ENCODE measurements at regions not wholly inside any gene's neighbourhood (a gene's known extent, or its start where the extent isn't known, plus 50 kb on each side); places are given as distances from the start of the nearest gene placed in this dataset.
"Not testable (repeated sequence)": the region's sequence is repeated elsewhere in the genome, so short reads cannot be mapped to it uniquely, and the experiment has no call there.

DNA sequence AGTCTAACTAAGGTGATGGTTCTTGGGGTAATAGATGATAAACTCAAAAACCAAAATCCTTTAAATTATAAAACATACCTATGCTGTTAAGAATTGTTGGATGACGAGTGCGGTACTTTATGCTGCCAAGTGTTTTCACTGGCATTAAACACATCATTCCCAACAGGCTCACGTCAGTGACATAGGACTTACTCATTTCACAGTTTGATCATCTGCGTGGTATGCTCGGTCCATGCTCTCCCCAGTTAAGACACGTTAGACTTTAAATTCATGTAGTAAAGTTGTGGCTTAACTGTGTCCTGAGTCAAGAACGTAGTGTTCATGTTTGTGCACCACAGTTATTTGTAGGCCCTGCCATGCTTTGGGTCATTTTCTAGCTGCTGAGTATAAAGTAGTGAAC is 125.6 kb upstream of the MYT1L start:
- Histone ChIP-seq H3K9ac (no peak overlapping the region), H3K9me3 (ENCODE audit: low read depth) (no peaks in the 10 kb centered on the region), H3K27ac (no peak overlapping the region), H3K4me3 (no peak overlapping the region), H3K79me2 (ENCODE audit: low read depth) (no peaks in the 10 kb centered on the region), H3K4me2 (no peak overlapping the region), H3F3A (ENCODE audit: low read depth) (no peaks in the 10 kb centered on the region), H3K27me3 (no peaks in the 10 kb centered on the region), H3K4me1 (no peaks in the 10 kb centered on the region), H2AFZ (replicated peaks) (no peak overlapping the region), H3K36me3 (no peaks in the 10 kb centered on the region), H4K20me1 (ENCODE audit: low read depth) (no peaks in the 10 kb centered on the region)
- Mint-ChIP-seq H3K27ac (no peak overlapping the region), H3K9me3 (no peaks in the 10 kb centered on the region), H3K36me3 (no peaks in the 10 kb centered on the region), H3K4me1 (no peaks in the 10 kb centered on the region), H3K27me3 (ENCODE audit: insufficient read depth, low read depth) (peaks cover 2% of the 10 kb centered on the region), H3K4me3 (no peak overlapping the region)
- TF ChIP-seq, protein P1, sequence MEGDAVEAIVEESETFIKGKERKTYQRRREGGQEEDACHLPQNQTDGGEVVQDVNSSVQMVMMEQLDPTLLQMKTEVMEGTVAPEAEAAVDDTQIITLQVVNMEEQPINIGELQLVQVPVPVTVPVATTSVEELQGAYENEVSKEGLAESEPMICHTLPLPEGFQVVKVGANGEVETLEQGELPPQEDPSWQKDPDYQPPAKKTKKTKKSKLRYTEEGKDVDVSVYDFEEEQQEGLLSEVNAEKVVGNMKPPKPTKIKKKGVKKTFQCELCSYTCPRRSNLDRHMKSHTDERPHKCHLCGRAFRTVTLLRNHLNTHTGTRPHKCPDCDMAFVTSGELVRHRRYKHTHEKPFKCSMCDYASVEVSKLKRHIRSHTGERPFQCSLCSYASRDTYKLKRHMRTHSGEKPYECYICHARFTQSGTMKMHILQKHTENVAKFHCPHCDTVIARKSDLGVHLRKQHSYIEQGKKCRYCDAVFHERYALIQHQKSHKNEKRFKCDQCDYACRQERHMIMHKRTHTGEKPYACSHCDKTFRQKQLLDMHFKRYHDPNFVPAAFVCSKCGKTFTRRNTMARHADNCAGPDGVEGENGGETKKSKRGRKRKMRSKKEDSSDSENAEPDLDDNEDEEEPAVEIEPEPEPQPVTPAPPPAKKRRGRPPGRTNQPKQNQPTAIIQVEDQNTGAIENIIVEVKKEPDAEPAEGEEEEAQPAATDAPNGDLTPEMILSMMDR (IDR thresholded peaks at IDR 0.05): no peak
- TF ChIP-seq EZH2 (IDR thresholded peaks at IDR 0.05) (no peak), EZH2phosphoT487 (IDR thresholded peaks at IDR 0.05) (no peak)
- DNase-seq (ENCODE audit: low spot score): no peak

- Mint-ChIP-seq H3K27me3 (ENCODE audit: insufficient read depth, low read depth) (no peaks in the 10 kb centered on the region), H3K9me3 (no peaks in the 10 kb centered on the region), H3K36me3 (no peaks in the 10 kb centered on the region), H3K27ac (no peak overlapping the region), H3K4me3 (no peak overlapping the region), H3K4me1 (no peaks in the 10 kb centered on the region)
- TF ChIP-seq, protein P1 (IDR thresholded peaks at IDR 0.05): no peak
- no peak for TF ChIP-seq EZH2 (IDR thresholded peaks at IDR 0.05)
- no peak for TF ChIP-seq EZH2phosphoT487 (IDR thresholded peaks at IDR 0.05)
- Histone ChIP-seq H3K79me2 (ENCODE audit: low read depth) (no peaks in the 10 kb centered on the region), H3K36me3 (no peaks in the 10 kb centered on the region), H3F3A (ENCODE audit: low read depth) (no peaks in the 10 kb centered on the region), H3K27me3 (no peaks in the 10 kb centered on the region), H2AFZ (replicated peaks) (no peak overlapping the region), H3K4me3 (no peak overlapping the region), H4K20me1 (ENCODE audit: low read depth) (no peaks in the 10 kb centered on the region), H3K9ac (no peak overlapping the region), H3K27ac (no peak overlapping the region), H3K9me3 (ENCODE audit: low read depth) (no peaks in the 10 kb centered on the region), H3K4me2 (no peak overlapping the region), H3K4me1 (no peaks in the 10 kb centered on the region)
- no peak for DNase-seq (ENCODE audit: low spot score)
Observed at GRCh38 chr2:2455151-2455550, 124.1 kb upstream of the MYT1L start.

DNA sequence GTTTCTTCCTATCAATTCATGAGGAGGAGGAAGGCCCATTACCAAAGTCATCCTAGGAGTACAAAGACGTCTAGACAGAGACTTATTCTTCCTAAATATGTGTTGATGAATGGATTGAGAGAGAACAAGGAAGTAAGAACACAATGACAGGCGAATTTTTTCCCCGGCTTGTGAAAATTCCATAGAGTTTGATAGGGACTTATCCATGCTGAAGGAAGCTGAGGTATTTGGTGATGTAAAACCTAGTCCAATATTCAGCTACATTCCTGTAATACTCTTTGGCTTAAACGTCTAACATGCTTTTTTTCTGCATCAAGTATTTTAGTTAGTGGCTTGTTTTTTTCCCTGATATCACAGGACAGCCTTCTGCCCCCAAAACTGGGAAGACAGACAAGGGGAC is 121.9 kb upstream of the MYT1L start:
- DNase-seq (ENCODE audit: low spot score): no peak
- H3K4me1 Mint-ChIP-seq: no peaks in the 10 kb centered on the region
- TF ChIP-seq EZH2phosphoT487 (IDR thresholded peaks at IDR 0.05) (no peak), EZH2 (IDR thresholded peaks at IDR 0.05) (no peak)
- TF ChIP-seq, protein P1 (IDR thresholded peaks at IDR 0.05): no peak
- Histone ChIP-seq H3K27ac (no peak overlapping the region), H3K9ac (no peak overlapping the region), H3K27me3 (no peaks in the 10 kb centered on the region), H3K4me3 (no peak overlapping the region), H2AFZ (replicated peaks) (no peak overlapping the region), H3K79me2 (ENCODE audit: low read depth) (no peaks in the 10 kb centered on the region), H3K4me2 (no peak overlapping the region), H4K20me1 (ENCODE audit: low read depth) (no peaks in the 10 kb centered on the region), H3F3A (ENCODE audit: low read depth) (no peaks in the 10 kb centered on the region), H3K9me3 (ENCODE audit: low read depth) (no peaks in the 10 kb centered on the region), H3K36me3 (no peaks in the 10 kb centered on the region), H3K4me1 (no peaks in the 10 kb centered on the region)
- no peaks in the 10 kb centered on the region for H3K27me3 Mint-ChIP-seq (ENCODE audit: insufficient read depth, low read depth)
- H3K9me3 Mint-ChIP-seq: no peaks in the 10 kb centered on the region
- H3K27ac Mint-ChIP-seq: no peak overlapping the region
- H3K36me3 Mint-ChIP-seq: no peaks in the 10 kb centered on the region
- no peak overlapping the region for H3K4me3 Mint-ChIP-seq

DNA sequence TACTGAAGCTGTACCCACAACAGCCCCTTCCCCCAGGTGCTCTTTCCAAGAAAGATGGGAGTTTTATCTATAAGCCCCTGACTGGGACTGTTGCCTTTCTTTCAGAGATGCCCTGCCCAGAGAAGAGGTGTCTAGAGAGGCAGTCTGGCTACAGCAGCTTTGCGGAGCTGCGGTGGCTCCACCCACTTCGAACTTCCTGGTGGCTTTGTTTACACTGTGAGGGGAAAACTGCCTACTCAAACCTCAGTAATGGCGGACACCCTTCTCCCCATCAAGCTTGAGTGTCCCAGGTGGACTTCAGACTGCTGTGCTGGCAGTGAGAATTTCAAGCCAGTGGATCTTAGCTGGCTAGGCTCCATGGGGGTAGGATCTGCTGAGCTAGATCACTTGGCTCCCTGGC is 120.2 kb upstream of the MYT1L start:
- not testable (repeated sequence) for H3K36me3 ChIP-seq; H3K36me3 Mint-ChIP-seq; H3K4me1 Mint-ChIP-seq; H3K4me3 ChIP-seq; H4K20me1 ChIP-seq (ENCODE audit: low read depth); H3K27me3 ChIP-seq; H3K9me3 ChIP-seq (ENCODE audit: low read depth); H3K4me3 Mint-ChIP-seq; DNase-seq (ENCODE audit: low spot score); H3K27me3 Mint-ChIP-seq (ENCODE audit: insufficient read depth, low read depth); H3K4me1 ChIP-seq; H3K4me2 ChIP-seq; H3K9me3 Mint-ChIP-seq; H3F3A ChIP-seq (ENCODE audit: low read depth); H2AFZ ChIP-seq (replicated peaks); H3K79me2 ChIP-seq (ENCODE audit: low read depth); H3K9ac ChIP-seq; H3K27ac Mint-ChIP-seq; H3K27ac ChIP-seq
